ENCODE measurements at regions not wholly inside any gene's neighbourhood (a gene's known extent, or its start where the extent isn't known, plus 50 kb on each side); places are given as distances from the start of the nearest gene placed in this dataset.

DNA sequence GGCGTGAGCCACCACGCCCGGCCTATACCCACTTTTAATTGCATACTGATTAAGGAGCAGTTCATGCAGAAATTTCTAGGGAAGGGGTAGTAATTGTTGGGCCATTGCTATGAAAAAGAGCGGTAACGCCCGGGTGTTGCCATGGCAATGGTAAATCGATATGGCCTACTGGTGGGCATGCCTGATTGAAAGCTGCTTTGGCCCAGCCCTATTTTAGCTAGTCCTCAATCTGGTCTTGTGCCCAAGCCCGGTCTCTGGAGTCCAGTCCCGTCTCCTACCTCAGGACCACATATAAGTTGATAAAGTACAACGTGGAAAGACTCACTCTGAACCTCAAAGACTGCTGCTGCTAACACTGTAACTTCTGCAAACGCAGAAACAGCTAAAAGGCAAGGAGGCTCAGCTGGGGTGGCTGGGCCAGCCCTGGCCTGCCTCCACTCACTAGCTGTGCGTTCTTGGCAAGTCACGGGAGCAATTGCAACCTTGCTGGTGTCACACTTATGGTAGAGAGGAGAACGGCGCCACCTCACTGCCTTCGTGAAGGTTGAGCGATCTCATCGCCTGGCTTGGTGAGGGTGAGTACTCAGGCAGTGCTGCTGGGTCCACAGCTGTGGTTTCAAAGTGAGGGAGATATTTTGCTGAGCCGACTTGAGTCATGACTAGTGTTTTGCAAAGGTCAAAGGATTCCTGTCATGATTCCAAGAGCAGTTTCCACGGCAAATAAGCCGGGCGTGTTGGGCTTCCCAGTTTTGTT lies 57.0 kb upstream of the GRPEL1 start (continued):
- TF ChIP-seq POLR2A (IDR thresholded peaks at IDR 0.05; ENCODE audit: low read depth, low read length) (no peak), MAZ (IDR thresholded peaks at IDR 0.05; ENCODE audit: borderline replicate concordance, low read depth, low read length) (no peak)

DNA sequence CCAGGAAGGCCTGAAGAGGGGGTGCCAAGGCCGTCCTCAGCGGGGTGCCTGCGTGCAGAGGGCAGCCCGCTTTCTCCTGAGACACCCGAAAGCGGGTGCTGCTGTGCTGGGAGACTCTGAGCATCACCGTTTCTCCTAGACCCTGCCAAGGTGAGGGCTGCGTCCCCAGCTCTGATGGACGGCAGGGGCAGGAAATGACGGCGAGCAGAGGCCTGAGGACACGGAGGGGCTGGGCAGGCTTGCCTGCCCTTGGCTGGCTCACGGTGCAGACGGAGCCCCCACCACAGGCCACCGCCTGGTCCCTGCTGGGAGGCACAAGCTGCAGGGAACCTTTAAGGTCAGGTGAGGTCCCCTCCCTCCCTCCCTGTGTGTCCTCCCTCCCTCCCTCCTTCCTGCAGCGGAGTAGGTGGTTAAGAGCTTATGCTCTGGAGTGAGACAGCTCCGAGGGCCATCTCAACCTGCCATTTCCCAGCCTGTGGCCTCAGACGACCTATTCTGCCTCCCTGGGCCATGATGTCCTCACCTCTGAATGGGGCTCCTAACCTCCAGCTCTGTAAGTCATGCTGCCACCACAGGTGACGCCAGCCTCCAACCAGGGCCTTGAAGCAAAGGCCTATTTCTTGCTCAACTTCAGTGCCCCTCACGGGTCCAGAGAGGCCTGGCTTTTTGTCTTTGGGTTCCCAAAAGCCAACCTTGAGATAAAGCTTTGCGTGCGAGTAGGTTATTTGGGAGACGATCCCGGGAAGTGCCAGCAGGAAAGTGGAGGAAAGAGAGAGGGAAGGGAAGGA lies 54.2 kb upstream of the GRPEL1 start:
- no peak overlapping the region for H2BK20ac ChIP-seq (ENCODE audit: low read depth, low read length)
- no peak overlapping the region for H3K14ac ChIP-seq (replicated peaks; ENCODE audit: low read depth, low read length)
- 0 out of 2 replicates have a peak, but pooled peaks cover 3% of the 10 kb centered on the region for H3K9me1 ChIP-seq (ENCODE audit: insufficient read depth, low read length)
- in situ Hi-C loops (cut with MboI; ENCODE audit: low sequenced_read_pairs) (no loop called here), intact Hi-C loops (cut with micrococcal nuclease) (no loop called here), dilution Hi-C loops (cut with HindIII; ENCODE audit: low sequenced_read_pairs, unreplicated experiment) (no loop called here)
- no peak overlapping the region for H2BK5ac ChIP-seq (ENCODE audit: low read depth, low read length, poor library complexity, severe bottlenecking)
- H3K9ac ChIP-seq (ENCODE audit: low read depth, low read length), result no peak overlapping the region
- H3K23ac ChIP-seq (ENCODE audit: low read depth, low read length), result no peak overlapping the region
- ChIA-PET CTCF (interaction anchor here (0.6 kb wide), 1 partner anchor 20 kb away, joined by 3 read pairs; no protein-coding TSS in a partner anchor), POLR2A (ENCODE audit: unreplicated experiment) (no interaction called here)
- H3K27ac ChIP-seq (ENCODE audit: insufficient read depth, low read length), result no peak overlapping the region
- H2AK9ac ChIP-seq (replicated peaks; ENCODE audit: low read depth, low read length, poor library complexity), result no peak overlapping the region
- no peak overlapping the region for H2BK120ac ChIP-seq (ENCODE audit: low read depth, low read length)
- H2AK5ac ChIP-seq (ENCODE audit: low read depth, low read length), result no peak overlapping the region
- no peak overlapping the region for H2AFZ ChIP-seq (replicated peaks; ENCODE audit: low read length, poor library complexity)
- WGBS, 2 experiments (ENCODE audit: extremely low coverage in 2 of 2, insufficient read length in 1 of 2), result 81% methylated on average over 13 of the region's 24 CpGs; no CpG with 5 or more reads in 1 of the 2 experiments
- no peak overlapping the region for H3K18ac ChIP-seq (ENCODE audit: low read depth, low read length)
- no peaks in the 10 kb centered on the region for H3K79me1 ChIP-seq (ENCODE audit: low read depth in 1 of 2, low read length in 2 of 2)
- H3K9me3 ChIP-seq (ENCODE audit: control insufficient read depth, insufficient read depth, low read length), result peaks cover 3% of the 10 kb centered on the region; the same call in 1 of the 2 replicates
- no peaks in the 10 kb centered on the region for H3K36me3 ChIP-seq (ENCODE audit: control insufficient read depth, insufficient read depth, low read length)
- BruUV-seq (replicated peaks), result no TSS peak
- H3K4ac ChIP-seq (ENCODE audit: low read depth, low read length), result no peak overlapping the region
- H4K8ac ChIP-seq (ENCODE audit: low read depth in 2 of 2, low read length in 2 of 2), result no peak overlapping the region
- no peak for DNase-seq
- H3K27me3 ChIP-seq (ENCODE audit: control insufficient read depth, insufficient read depth, low read length), result peaks cover 28% of the 10 kb centered on the region
- H3K4me3 ChIP-seq (ENCODE audit: insufficient read depth, low read depth, low read length), result no peak overlapping the region
- no peak overlapping the region for H3K4me2 ChIP-seq (ENCODE audit: low read depth, low read length)
- H3K4me1 ChIP-seq (ENCODE audit: control insufficient read depth, insufficient read depth, low read length), result peaks cover 4% of the 10 kb centered on the region; the same call in 1 of the 2 replicates
- H3K56ac ChIP-seq (ENCODE audit: extremely low read depth, insufficient read depth, low read length), result no peak overlapping the region
- no peak overlapping the region for H2BK15ac ChIP-seq (ENCODE audit: low read depth, low read length)
- H4K20me1 ChIP-seq (ENCODE audit: insufficient read depth, low read length), result no peaks in the 10 kb centered on the region
- H4K5ac ChIP-seq (ENCODE audit: low read depth, low read length), result no peak overlapping the region
- no peak overlapping the region for H4K91ac ChIP-seq (ENCODE audit: insufficient read depth, low read depth, low read length)
- ATAC-seq (ENCODE audit: low read depth), result no peak
- TF ChIP-seq FOS (IDR thresholded peaks at IDR 0.05; ENCODE audit: low read depth, low read length), result no peak
- no peak for TF ChIP-seq NFE2L2 (IDR thresholded peaks at IDR 0.05; ENCODE audit: low read depth, low read length)
- TF ChIP-seq RAD21 (IDR thresholded peaks at IDR 0.05; ENCODE audit: low read length), result no peak
- no peak for TF ChIP-seq MXI1 (IDR thresholded peaks at IDR 0.05; ENCODE audit: borderline replicate concordance, low read depth, low read length)
- TF ChIP-seq ELK1 (IDR thresholded peaks at IDR 0.05; ENCODE audit: borderline replicate concordance, low read depth, low read length), result no peak
- TF ChIP-seq SMC3 (IDR thresholded peaks at IDR 0.05; ENCODE audit: low read depth, low read length), result no peak
- no peak for TF ChIP-seq RCOR1 (IDR thresholded peaks at IDR 0.05; ENCODE audit: insufficient replicate concordance, low read length)
- TF ChIP-seq MAFK (IDR thresholded peaks at IDR 0.05; ENCODE audit: low read depth, low read length), result no peak
- TF ChIP-seq MAZ (IDR thresholded peaks at IDR 0.05; ENCODE audit: borderline replicate concordance, low read depth, low read length), result no peak
- TF ChIP-seq RFX5 (IDR thresholded peaks at IDR 0.05; ENCODE audit: low read depth, low read length), result no peak
- TF ChIP-seq POLR2A (IDR thresholded peaks at IDR 0.05; ENCODE audit: low read depth, low read length), result no peak
- no peak for TF ChIP-seq CTCF (conservative IDR thresholded peaks at IDR 0.05; ENCODE audit: low read depth, low read length)

All from IMR-90 (cell line).